Activated CD8-positive, alpha-beta T cell treated with anti-CD3 and anti-CD28 coated beads for 36 hours (primary cell): ENCODE measurements at regions not wholly inside any gene's neighbourhood (a gene's known extent, or its start where the extent isn't known, plus 50 kb on each side); places are given as distances from the start of the nearest gene placed in this dataset.

ENCODE experiments used
- ATAC-seq: fragments of 200-7000 bp; cut with Tn5 transposase; one replicate; pipeline ENCODE4 v1.10.0; 2021; ENCODE audit warnings: mild to moderate bottlenecking, moderate library complexity
- CTCF ChIA-PET: fragments of 350-600 bp; sonication (Branson Sonifier 250); formaldehyde crosslinking; loops from one replicate; lab custom pipeline; 2021; ENCODE audit warnings: antibody characterized with exemption; lab: Charles Lee
- POLR2A ChIA-PET: fragments of 350-600 bp; sonication (Branson Sonifier 250); formaldehyde crosslinking; loops from one replicate; lab custom pipeline; 2021; ENCODE audit warnings: antibody characterized with exemption; lab: Charles Lee
- DNase-seq: peaks from one replicate; pipeline ENCODE4 v3.0.0-alpha.2; 2020
- H3K27ac Mint-ChIP-seq: one replicate; pipeline ENCODE4 v1.8.0; 2021; ENCODE audit warnings: mild to moderate bottlenecking, mixed read lengths
- H3K27me3 Mint-ChIP-seq: one replicate; pipeline ENCODE4 v1.8.0; 2021; ENCODE audit warnings: mixed read lengths
- H3K36me3 Mint-ChIP-seq: one replicate; pipeline ENCODE4 v1.8.0; 2021; ENCODE audit warnings: low read depth, mixed read lengths
- H3K4me1 Mint-ChIP-seq: one replicate; pipeline ENCODE4 v1.8.0; 2021; ENCODE audit warnings: low read depth, mixed read lengths
- H3K4me3 Mint-ChIP-seq: one replicate; pipeline ENCODE4 v1.8.0; 2021; ENCODE audit warnings: mild to moderate bottlenecking, moderate library complexity, mixed read lengths
- H3K9me3 Mint-ChIP-seq: one replicate; pipeline ENCODE4 v1.8.0; 2021; ENCODE audit warnings: mixed read lengths
- intact Hi-C: fragments of 100-400 bp; cut with micrococcal nuclease; formaldehyde crosslinking; loops from one replicate; pipeline ENCODE4 v1.10.0; 2022
- TF ChIP-seq, protein P1 (sequence below): fragments of 200-600 bp; IDR thresholded peaks from one replicate; pipeline ENCODE4 v1.8.0; 2022; ENCODE audit warnings: antibody characterized with exemption, mild to moderate bottlenecking

GRCh38 chr1:112285316-112285715 is 110.7 kb upstream of the CTTNBP2NL start:
- TF ChIP-seq, protein P1, sequence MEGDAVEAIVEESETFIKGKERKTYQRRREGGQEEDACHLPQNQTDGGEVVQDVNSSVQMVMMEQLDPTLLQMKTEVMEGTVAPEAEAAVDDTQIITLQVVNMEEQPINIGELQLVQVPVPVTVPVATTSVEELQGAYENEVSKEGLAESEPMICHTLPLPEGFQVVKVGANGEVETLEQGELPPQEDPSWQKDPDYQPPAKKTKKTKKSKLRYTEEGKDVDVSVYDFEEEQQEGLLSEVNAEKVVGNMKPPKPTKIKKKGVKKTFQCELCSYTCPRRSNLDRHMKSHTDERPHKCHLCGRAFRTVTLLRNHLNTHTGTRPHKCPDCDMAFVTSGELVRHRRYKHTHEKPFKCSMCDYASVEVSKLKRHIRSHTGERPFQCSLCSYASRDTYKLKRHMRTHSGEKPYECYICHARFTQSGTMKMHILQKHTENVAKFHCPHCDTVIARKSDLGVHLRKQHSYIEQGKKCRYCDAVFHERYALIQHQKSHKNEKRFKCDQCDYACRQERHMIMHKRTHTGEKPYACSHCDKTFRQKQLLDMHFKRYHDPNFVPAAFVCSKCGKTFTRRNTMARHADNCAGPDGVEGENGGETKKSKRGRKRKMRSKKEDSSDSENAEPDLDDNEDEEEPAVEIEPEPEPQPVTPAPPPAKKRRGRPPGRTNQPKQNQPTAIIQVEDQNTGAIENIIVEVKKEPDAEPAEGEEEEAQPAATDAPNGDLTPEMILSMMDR = no peak
- no peak overlapping the region for H3K27ac Mint-ChIP-seq
- ChIA-PET CTCF (no interaction called here), POLR2A (no interaction called here)
- H3K36me3 Mint-ChIP-seq = no peaks in the 10 kb centered on the region
- H3K4me1 Mint-ChIP-seq = no peaks in the 10 kb centered on the region
- H3K9me3 Mint-ChIP-seq = no peaks in the 10 kb centered on the region
- peaks cover 20% of the 10 kb centered on the region for H3K27me3 Mint-ChIP-seq
- no peak for ATAC-seq
- no peak for DNase-seq
- intact Hi-C loops = no loop called here
- H3K4me3 Mint-ChIP-seq = no peak overlapping the region

GRCh38 chr1:112285746-112286145 is 110.3 kb upstream of the CTTNBP2NL start:
- Mint-ChIP-seq H3K9me3 (no peaks in the 10 kb centered on the region), H3K4me3 (no peak overlapping the region), H3K27ac (no peak overlapping the region), H3K4me1 (no peaks in the 10 kb centered on the region), H3K36me3 (no peaks in the 10 kb centered on the region), H3K27me3 (peaks cover 20% of the 10 kb centered on the region)
- ATAC-seq = no peak
- ChIA-PET POLR2A (no interaction called here), CTCF (no interaction called here)
- intact Hi-C loops = no loop called here
- TF ChIP-seq, protein P1 = no peak
- no peak for DNase-seq

DNA sequence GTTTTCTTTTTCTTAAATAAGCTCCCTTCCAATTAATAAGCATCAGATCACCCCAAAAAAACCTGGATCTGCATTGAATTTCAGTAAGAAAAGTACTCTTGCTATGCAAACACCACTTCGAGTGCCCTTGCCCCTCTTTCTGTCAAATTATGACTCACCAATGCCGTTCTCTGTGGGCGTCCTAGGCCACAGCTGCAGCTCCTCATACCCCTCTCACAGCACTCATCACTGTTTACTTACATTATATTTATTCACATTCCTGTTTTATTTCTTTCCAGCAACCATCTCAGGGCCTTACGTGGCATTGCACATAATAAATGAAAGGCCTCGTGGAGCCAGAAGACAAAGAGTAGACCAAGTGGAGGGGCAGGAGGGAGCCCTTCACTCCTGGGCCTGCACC is 99.1 kb upstream of the CTTNBP2NL start:
- ATAC-seq (no peak), DNase-seq (peak; percentile 13)
- Mint-ChIP-seq H3K4me3 (no peak overlapping the region), H3K4me1 (no peaks in the 10 kb centered on the region), H3K27ac (no peak overlapping the region), H3K36me3 (no peaks in the 10 kb centered on the region), H3K27me3 (peaks cover 10% of the 10 kb centered on the region), H3K9me3 (peaks cover 6% of the 10 kb centered on the region)
- CTCF ChIA-PET = interaction anchor here (1.0 kb wide), 1 partner anchor 72 kb away, joined by 4 read pairs; no protein-coding TSS in a partner anchor
- POLR2A ChIA-PET = no interaction called here
- intact Hi-C loops = no loop called here
- TF ChIP-seq, protein P1 = no peak

DNA sequence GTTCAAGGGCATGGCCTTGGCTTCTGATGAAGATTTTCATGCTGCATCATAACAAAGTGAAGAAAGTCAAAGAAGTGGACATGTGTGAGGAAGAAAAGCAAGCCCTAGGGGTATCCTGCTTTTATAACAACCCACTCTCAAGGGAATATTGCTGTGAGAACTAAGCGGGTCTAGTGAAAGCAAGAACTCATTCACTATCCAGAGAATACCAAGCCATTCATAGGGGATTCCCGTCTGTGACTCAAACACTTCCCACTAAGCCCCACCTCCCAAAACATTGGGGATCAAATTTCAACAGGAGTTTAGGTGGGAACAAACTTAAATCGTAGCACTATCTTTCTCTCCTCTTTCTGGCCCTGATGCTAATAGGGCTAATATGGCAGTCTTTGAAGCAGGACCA is 98.5 kb upstream of the CTTNBP2NL start:
- no peak for ATAC-seq
- no peak overlapping the region for H3K27ac Mint-ChIP-seq
- no peaks in the 10 kb centered on the region for H3K4me1 Mint-ChIP-seq
- H3K4me3 Mint-ChIP-seq = no peak overlapping the region
- no peaks in the 10 kb centered on the region for H3K36me3 Mint-ChIP-seq
- intact Hi-C loops = no loop called here
- H3K9me3 Mint-ChIP-seq = peaks cover 6% of the 10 kb centered on the region
- TF ChIP-seq, protein P1 = no peak
- peaks cover 6% of the 10 kb centered on the region for H3K27me3 Mint-ChIP-seq
- DNase-seq = no peak
- ChIA-PET POLR2A (no interaction called here), CTCF (interaction anchor here (1.0 kb wide), 1 partner anchor 72 kb away, joined by 4 read pairs; no protein-coding TSS in a partner anchor)

GRCh38 chr1:112298558-112298957 is 97.5 kb upstream of the CTTNBP2NL start:
- Mint-ChIP-seq H3K27ac (no peak overlapping the region), H3K9me3 (peaks cover 6% of the 10 kb centered on the region), H3K4me3 (no peak overlapping the region), H3K36me3 (no peaks in the 10 kb centered on the region), H3K27me3 (peaks cover 6% of the 10 kb centered on the region), H3K4me1 (no peaks in the 10 kb centered on the region)
- ChIA-PET CTCF (interaction anchor here (0.7 to 2.2 kb wide), 13 partner anchors 9 to 72 kb away, joined by 3 to 12 read pairs (median 3); no protein-coding TSS in a partner anchor), POLR2A (no interaction called here)
- DNase-seq (peak; percentile 67), ATAC-seq (no peak)
- intact Hi-C loops = no loop called here
- TF ChIP-seq, protein P1 = no peak
